Fibroblast of lung (primary cell): ENCODE measurements at regions not wholly inside any gene's neighbourhood (a gene's known extent, or its start where the extent isn't known, plus 50 kb on each side); places are given as distances from the start of the nearest gene placed in this dataset.
A peak's percentile ranks its signal among the peaks of the same experiment; 100 is the strongest.

Experiments used
- DNase-seq, 2 donors: peaks; one replicate each; pipeline versions ENCODE4 v3.0.0 to v3.0.0-alpha.2; 2010; ENCODE audit warnings: low read depth in 2 of 2
- H2AFZ ChIP-seq: 2 replicates; pipeline ENCODE4 v1.5.1; 2012; ENCODE audit warnings: low read length, control low read depth, inconsistent platforms
- H3K27ac ChIP-seq: 2 replicates; pipeline ENCODE4 v1.5.1; 2011; ENCODE audit warnings: low read length, control low read depth; ENCODE audit not compliant: insufficient read depth
- H3K27me3 ChIP-seq: 2 replicates; pipeline ENCODE4 v1.5.1; 2011; ENCODE audit warnings: mild to moderate bottlenecking, low read length; ENCODE audit not compliant: control insufficient read depth, insufficient read depth
- H3K36me3 ChIP-seq: 2 replicates; pipeline ENCODE4 v1.5.1; 2011; ENCODE audit warnings: low read length; ENCODE audit not compliant: control insufficient read depth, insufficient read depth
- H3K4me1 ChIP-seq: 2 replicates; pipeline ENCODE4 v1.5.1; 2011; ENCODE audit warnings: low read length; ENCODE audit not compliant: control insufficient read depth, insufficient read depth; ENCODE audit errors: extremely low read depth
- H3K4me2 ChIP-seq: 2 replicates; pipeline ENCODE4 v1.5.1; 2011; ENCODE audit warnings: low read length, control low read depth; ENCODE audit not compliant: insufficient read depth; ENCODE audit errors: extremely low read depth
- H3K4me3 ChIP-seq, 4 experiments: fragments of 200-600 bp in 1 of 4; sonication (generic) in 1 of 4; replicated peaks in 1 of 4; 2 replicates each; pipeline ENCODE4 v1.5.1; 2011 to 2016; ENCODE audit warnings: low read length in 4 of 4, low read depth in 3 of 4, mild to moderate bottlenecking in 3 of 4, control low read depth in 2 of 4, inconsistent platforms in 1 of 4, mixed read lengths in 1 of 4; ENCODE audit not compliant: insufficient read depth in 1 of 4; ENCODE audit errors: control extremely low read depth in 1 of 4
- H3K79me2 ChIP-seq: 2 replicates; pipeline ENCODE4 v1.5.1; 2012; ENCODE audit warnings: mild to moderate bottlenecking, low read length, inconsistent platforms; ENCODE audit not compliant: control insufficient read depth, insufficient read depth
- H3K9ac ChIP-seq: 2 replicates; pipeline ENCODE4 v1.5.1; 2011; ENCODE audit warnings: mild to moderate bottlenecking, low read length, control low read depth; ENCODE audit not compliant: insufficient read depth
- H3K9me3 ChIP-seq: 2 replicates; pipeline ENCODE4 v1.5.1; 2012; ENCODE audit warnings: low read depth, low read length; ENCODE audit not compliant: control insufficient read depth, insufficient read depth
- H4K20me1 ChIP-seq: 2 replicates; pipeline ENCODE4 v1.5.1; 2011; ENCODE audit warnings: low read length; ENCODE audit not compliant: control insufficient read depth, insufficient read depth; ENCODE audit errors: extremely low read depth
- EZH2 ChIP-seq: IDR thresholded peaks from 2 replicates; pipeline ENCODE4 v1.5.1; 2012; ENCODE audit warnings: low read length, control low read depth, mild to moderate bottlenecking; ENCODE audit errors: missing control alignments
- TF ChIP-seq, protein P1 (sequence below), 2 donors: IDR thresholded peaks in 1 of 2; conservative IDR thresholded peaks in 1 of 2; 1 replicate in 1 of 2; 2 replicates in 1 of 2; pipeline ENCODE4 v1.5.1; 2011 to 2012; ENCODE audit warnings: low read length in 2 of 2, control low read depth in 1 of 2, inconsistent platforms in 1 of 2, low read depth in 1 of 2, mild to moderate bottlenecking in 1 of 2

DNA sequence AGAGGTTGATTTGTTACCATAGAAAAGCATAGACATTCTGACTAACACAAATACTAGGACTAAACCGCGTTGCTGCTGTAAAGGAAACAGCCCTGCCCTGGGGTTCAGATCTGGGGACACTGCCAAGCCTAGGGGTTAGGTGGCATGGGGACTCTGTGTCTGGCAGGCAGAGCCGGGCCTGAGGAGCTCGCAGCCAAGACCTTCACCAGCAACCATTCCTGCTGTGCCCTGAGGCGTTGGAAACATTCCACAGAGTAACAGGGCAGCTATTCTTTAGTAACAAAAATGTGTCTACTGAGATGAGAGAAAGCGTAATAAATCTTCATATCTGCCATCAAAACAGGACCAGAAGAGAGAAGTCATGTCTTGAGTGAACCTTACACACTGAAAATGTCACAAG lies 280.5 kb downstream of the POM121L12 start:
- DNase-seq: peak in 1 of 2 donors; percentile 2
- H3K36me3 ChIP-seq: no peaks in the 10 kb centered on the region
- no peak overlapping the region for H3K27ac ChIP-seq
- H4K20me1 ChIP-seq: no peaks in the 10 kb centered on the region
- TF ChIP-seq, protein P1, sequence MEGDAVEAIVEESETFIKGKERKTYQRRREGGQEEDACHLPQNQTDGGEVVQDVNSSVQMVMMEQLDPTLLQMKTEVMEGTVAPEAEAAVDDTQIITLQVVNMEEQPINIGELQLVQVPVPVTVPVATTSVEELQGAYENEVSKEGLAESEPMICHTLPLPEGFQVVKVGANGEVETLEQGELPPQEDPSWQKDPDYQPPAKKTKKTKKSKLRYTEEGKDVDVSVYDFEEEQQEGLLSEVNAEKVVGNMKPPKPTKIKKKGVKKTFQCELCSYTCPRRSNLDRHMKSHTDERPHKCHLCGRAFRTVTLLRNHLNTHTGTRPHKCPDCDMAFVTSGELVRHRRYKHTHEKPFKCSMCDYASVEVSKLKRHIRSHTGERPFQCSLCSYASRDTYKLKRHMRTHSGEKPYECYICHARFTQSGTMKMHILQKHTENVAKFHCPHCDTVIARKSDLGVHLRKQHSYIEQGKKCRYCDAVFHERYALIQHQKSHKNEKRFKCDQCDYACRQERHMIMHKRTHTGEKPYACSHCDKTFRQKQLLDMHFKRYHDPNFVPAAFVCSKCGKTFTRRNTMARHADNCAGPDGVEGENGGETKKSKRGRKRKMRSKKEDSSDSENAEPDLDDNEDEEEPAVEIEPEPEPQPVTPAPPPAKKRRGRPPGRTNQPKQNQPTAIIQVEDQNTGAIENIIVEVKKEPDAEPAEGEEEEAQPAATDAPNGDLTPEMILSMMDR (conservative IDR thresholded peaks at IDR 0.05 in 1 of 2, IDR thresholded peaks at IDR 0.05 in 1 of 2; ENCODE audit: low read depth in 1 of 2, low read length in 2 of 2): no peak
- no peak for TF ChIP-seq EZH2
- H3K79me2 ChIP-seq: no peaks in the 10 kb centered on the region
- H3K4me2 ChIP-seq: no peak overlapping the region
- no peak overlapping the region for H3K4me3 ChIP-seq
- no peaks in the 10 kb centered on the region for H3K27me3 ChIP-seq
- H3K9ac ChIP-seq: no peak overlapping the region
- H2AFZ ChIP-seq: no peak overlapping the region
- no peaks in the 10 kb centered on the region for H3K9me3 ChIP-seq
- H3K4me1 ChIP-seq: no peaks in the 10 kb centered on the region

DNA sequence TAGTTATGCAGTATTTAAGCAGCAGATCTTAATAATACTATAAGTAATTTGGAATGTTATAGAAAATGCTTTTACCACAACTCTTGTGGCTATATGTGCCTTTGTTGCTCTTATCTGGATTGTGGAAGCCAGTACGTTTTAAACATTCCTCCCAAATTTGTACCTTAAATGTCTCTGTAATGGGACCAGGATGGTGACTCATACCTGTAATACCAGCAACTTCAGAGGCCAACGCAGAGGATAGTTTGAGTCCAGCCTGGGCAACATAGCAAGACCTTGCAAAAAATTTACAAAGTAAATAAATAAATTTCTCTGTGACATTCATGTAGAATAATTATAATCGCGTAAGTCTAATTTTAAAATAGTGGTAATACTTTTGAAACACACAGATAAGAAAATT lies 283.1 kb downstream of the POM121L12 start:
- Histone ChIP-seq H3K27me3 (no peaks in the 10 kb centered on the region), H3K9ac (no peak overlapping the region), H3K9me3 (no peaks in the 10 kb centered on the region), H3K27ac (no peak overlapping the region), H3K4me3 (no peak overlapping the region), H4K20me1 (no peaks in the 10 kb centered on the region), H3K4me1 (no peaks in the 10 kb centered on the region), H2AFZ (no peak overlapping the region), H3K36me3 (no peaks in the 10 kb centered on the region), H3K79me2 (no peaks in the 10 kb centered on the region), H3K4me2 (no peak overlapping the region)
- no peak for TF ChIP-seq EZH2
- TF ChIP-seq, protein P1 (conservative IDR thresholded peaks at IDR 0.05 in 1 of 2, IDR thresholded peaks at IDR 0.05 in 1 of 2; ENCODE audit: low read depth in 1 of 2, low read length in 2 of 2): no peak
- no peak for DNase-seq

DNA sequence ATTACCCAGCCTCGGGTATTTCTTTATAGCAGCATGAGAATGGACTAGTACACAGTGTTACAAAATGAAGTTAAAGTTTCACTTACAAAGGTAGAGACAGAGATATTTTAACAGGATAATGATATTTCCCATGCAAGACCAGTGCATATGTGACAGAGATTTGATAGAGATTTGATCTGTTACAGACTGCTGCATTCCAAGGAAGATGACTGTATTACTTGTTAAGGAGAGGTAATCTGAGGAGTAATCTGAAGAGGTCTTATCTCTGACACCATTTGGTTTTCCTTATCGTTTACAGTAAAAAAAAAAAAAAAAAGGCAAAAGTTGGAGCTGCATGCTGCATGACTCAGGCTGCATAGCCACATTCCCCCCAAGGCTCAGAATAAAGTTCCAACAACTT lies 289.6 kb downstream of the POM121L12 start:
- Histone ChIP-seq H3K79me2 (no peaks in the 10 kb centered on the region), H3K9ac (no peak overlapping the region), H3K4me1 (no peaks in the 10 kb centered on the region), H4K20me1 (no peaks in the 10 kb centered on the region), H2AFZ (no peak overlapping the region), H3K36me3 (no peaks in the 10 kb centered on the region), H3K27ac (no peak overlapping the region), H3K9me3 (no peaks in the 10 kb centered on the region), H3K4me2 (no peak overlapping the region), H3K4me3 (no peak overlapping the region), H3K27me3 (no peaks in the 10 kb centered on the region)
- peak in 1 of 2 donors; percentile 44 for DNase-seq
- TF ChIP-seq, protein P1 (conservative IDR thresholded peaks at IDR 0.05 in 1 of 2, IDR thresholded peaks at IDR 0.05 in 1 of 2; ENCODE audit: low read depth in 1 of 2, low read length in 2 of 2): no peak
- no peak for TF ChIP-seq EZH2
